ENCODE measurements at regions not wholly inside any gene's neighbourhood (a gene's known extent, or its start where the extent isn't known, plus 50 kb on each side); places are given as distances from the start of the nearest gene placed in this dataset.

- TF ChIP-seq, protein P1, sequence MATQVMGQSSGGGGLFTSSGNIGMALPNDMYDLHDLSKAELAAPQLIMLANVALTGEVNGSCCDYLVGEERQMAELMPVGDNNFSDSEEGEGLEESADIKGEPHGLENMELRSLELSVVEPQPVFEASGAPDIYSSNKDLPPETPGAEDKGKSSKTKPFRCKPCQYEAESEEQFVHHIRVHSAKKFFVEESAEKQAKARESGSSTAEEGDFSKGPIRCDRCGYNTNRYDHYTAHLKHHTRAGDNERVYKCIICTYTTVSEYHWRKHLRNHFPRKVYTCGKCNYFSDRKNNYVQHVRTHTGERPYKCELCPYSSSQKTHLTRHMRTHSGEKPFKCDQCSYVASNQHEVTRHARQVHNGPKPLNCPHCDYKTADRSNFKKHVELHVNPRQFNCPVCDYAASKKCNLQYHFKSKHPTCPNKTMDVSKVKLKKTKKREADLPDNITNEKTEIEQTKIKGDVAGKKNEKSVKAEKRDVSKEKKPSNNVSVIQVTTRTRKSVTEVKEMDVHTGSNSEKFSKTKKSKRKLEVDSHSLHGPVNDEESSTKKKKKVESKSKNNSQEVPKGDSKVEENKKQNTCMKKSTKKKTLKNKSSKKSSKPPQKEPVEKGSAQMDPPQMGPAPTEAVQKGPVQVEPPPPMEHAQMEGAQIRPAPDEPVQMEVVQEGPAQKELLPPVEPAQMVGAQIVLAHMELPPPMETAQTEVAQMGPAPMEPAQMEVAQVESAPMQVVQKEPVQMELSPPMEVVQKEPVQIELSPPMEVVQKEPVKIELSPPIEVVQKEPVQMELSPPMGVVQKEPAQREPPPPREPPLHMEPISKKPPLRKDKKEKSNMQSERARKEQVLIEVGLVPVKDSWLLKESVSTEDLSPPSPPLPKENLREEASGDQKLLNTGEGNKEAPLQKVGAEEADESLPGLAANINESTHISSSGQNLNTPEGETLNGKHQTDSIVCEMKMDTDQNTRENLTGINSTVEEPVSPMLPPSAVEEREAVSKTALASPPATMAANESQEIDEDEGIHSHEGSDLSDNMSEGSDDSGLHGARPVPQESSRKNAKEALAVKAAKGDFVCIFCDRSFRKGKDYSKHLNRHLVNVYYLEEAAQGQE (IDR thresholded peaks at IDR 0.05; ENCODE audit: low read depth), result no peak
- TF ChIP-seq YY1 (IDR thresholded peaks at IDR 0.05; ENCODE audit: low read depth), result no peak
- TF ChIP-seq CREB1 (IDR thresholded peaks at IDR 0.05; ENCODE audit: low read depth), result no peak
- TF ChIP-seq, protein P2, sequence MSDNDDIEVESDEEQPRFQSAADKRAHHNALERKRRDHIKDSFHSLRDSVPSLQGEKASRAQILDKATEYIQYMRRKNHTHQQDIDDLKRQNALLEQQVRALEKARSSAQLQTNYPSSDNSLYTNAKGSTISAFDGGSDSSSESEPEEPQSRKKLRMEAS (IDR thresholded peaks at IDR 0.05), result no peak
- TF ChIP-seq TAF1 (IDR thresholded peaks at IDR 0.05; ENCODE audit: low read depth), result no peak
- TF ChIP-seq FOXM1 (IDR thresholded peaks at IDR 0.05; ENCODE audit: borderline replicate concordance, low read depth), result no peak
- TF ChIP-seq NFIC (IDR thresholded peaks at IDR 0.05), result no peak
These were observed 250.6 kb downstream of the SMAD2 start for GRCh38 chr18:47679864-47680263.

DNA sequence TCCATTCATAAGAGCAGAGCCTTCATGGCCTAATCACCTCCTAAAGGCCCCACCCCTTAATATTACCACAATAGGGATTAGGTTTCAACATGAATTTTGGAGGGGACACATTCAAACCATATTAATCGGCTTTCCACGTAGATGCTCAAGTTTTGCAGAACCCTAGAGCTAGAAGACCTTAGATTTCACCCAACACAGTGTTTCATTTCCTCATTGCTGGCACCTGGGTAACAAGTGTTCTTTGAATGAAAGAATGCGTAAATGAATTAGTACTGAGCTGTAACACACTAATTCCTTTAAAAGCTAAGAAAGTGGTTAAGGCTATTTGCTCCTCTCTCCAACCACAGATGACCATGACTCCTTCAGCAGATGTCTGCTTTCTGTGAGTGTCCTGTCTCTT is 252.5 kb downstream of the SMAD2 start:
- TF ChIP-seq USF1 (IDR thresholded peaks at IDR 0.05), result no peak
- no peak for TF ChIP-seq TEAD4 (IDR thresholded peaks at IDR 0.05)
- TF ChIP-seq, protein P2 (IDR thresholded peaks at IDR 0.05), result no peak
- TF ChIP-seq FOXM1 (IDR thresholded peaks at IDR 0.05; ENCODE audit: borderline replicate concordance, low read depth), result no peak
- TF ChIP-seq TCF12 (IDR thresholded peaks at IDR 0.05; ENCODE audit: low read depth), result no peak
- TF ChIP-seq EP300 (IDR thresholded peaks at IDR 0.05; ENCODE audit: borderline replicate concordance), result no peak
- no peak for TF ChIP-seq ZBTB7A (IDR thresholded peaks at IDR 0.05; ENCODE audit: low read depth)
- TF ChIP-seq CREB1 (IDR thresholded peaks at IDR 0.05; ENCODE audit: low read depth), result no peak
- TF ChIP-seq RAD21 (IDR thresholded peaks at IDR 0.05; ENCODE audit: low read depth), result no peak
- TF ChIP-seq, protein P1 (IDR thresholded peaks at IDR 0.05; ENCODE audit: low read depth), result no peak
- no peak for TF ChIP-seq YY1 (IDR thresholded peaks at IDR 0.05; ENCODE audit: low read depth)
- no peak for TF ChIP-seq NFIC (IDR thresholded peaks at IDR 0.05)
- no peak for TF ChIP-seq TAF1 (IDR thresholded peaks at IDR 0.05; ENCODE audit: low read depth)
- TF ChIP-seq EGR1 (IDR thresholded peaks at IDR 0.05), result no peak
- no peak for TF ChIP-seq CEBPB (IDR thresholded peaks at IDR 0.05)

DNA sequence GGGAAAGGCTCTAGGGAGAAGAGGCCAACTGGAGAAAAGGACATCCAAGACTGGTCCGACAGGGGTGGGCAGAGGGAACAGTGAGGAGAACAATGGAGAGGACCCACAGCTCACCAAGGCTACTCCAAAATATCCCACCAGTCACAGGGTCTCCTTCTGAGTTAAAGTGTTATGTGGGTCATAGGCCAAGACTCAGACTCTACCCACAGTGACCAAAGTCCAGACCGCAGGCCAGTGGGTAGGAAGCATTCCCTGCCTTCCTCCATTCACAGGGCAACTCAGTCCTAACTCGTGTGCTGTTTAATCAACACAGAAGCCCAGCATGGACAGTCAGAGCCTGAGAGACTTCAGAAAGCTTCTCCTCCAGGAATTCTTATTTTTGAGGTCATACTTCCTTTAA is 260.6 kb downstream of the SMAD2 start:
- no peak for TF ChIP-seq TCF12 (IDR thresholded peaks at IDR 0.05; ENCODE audit: low read depth)
- TF ChIP-seq EP300 (IDR thresholded peaks at IDR 0.05; ENCODE audit: borderline replicate concordance), result no peak
- TF ChIP-seq, protein P1 (IDR thresholded peaks at IDR 0.05; ENCODE audit: low read depth), result no peak
- no peak for TF ChIP-seq NFIC (IDR thresholded peaks at IDR 0.05)
- TF ChIP-seq EGR1 (IDR thresholded peaks at IDR 0.05), result no peak
- TF ChIP-seq, protein P2 (IDR thresholded peaks at IDR 0.05), result no peak
- no peak for TF ChIP-seq RAD21 (IDR thresholded peaks at IDR 0.05; ENCODE audit: low read depth)
- TF ChIP-seq ZBTB7A (IDR thresholded peaks at IDR 0.05; ENCODE audit: low read depth), result no peak
- no peak for TF ChIP-seq YY1 (IDR thresholded peaks at IDR 0.05; ENCODE audit: low read depth)
- no peak for TF ChIP-seq TEAD4 (IDR thresholded peaks at IDR 0.05)
- TF ChIP-seq TAF1 (IDR thresholded peaks at IDR 0.05; ENCODE audit: low read depth), result no peak
- no peak for TF ChIP-seq CREB1 (IDR thresholded peaks at IDR 0.05; ENCODE audit: low read depth)
- TF ChIP-seq CEBPB (IDR thresholded peaks at IDR 0.05), result no peak
- TF ChIP-seq FOXM1 (IDR thresholded peaks at IDR 0.05; ENCODE audit: borderline replicate concordance, low read depth), result no peak
- no peak for TF ChIP-seq USF1 (IDR thresholded peaks at IDR 0.05)

- TF ChIP-seq EP300 (IDR thresholded peaks at IDR 0.05; ENCODE audit: borderline replicate concordance), result no peak
These were observed 272.0 kb downstream of the SMAD2 start for GRCh38 chr18:47658498-47658897.

DNA sequence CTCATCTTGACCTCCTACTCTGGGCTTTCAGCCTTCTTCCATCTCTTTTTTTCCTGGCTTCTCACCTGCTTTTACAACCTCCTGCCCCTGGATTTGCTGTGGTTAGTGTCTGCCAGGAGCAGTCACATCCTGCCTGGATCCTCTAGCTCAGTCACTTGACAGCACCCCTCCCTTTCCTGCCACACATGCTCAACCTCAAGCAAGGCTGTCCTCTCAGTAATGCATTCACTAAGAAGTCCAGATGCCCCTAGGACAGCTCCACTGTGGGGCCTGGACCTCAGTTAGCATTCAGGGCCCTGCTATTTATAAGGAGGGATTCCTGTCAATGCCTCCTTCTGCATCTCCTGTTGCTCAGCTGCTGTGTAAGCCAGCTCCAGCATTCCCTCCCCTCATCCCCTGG is 275.5 kb downstream of the SMAD2 start:
- no peak for TF ChIP-seq CEBPB (IDR thresholded peaks at IDR 0.05)
- TF ChIP-seq, protein P2 (IDR thresholded peaks at IDR 0.05), result no peak
- TF ChIP-seq NFIC (IDR thresholded peaks at IDR 0.05), result no peak
- no peak for TF ChIP-seq RAD21 (IDR thresholded peaks at IDR 0.05; ENCODE audit: low read depth)
- TF ChIP-seq ZBTB7A (IDR thresholded peaks at IDR 0.05; ENCODE audit: low read depth), result no peak
- TF ChIP-seq YY1 (IDR thresholded peaks at IDR 0.05; ENCODE audit: low read depth), result no peak
- TF ChIP-seq, protein P1 (IDR thresholded peaks at IDR 0.05; ENCODE audit: low read depth), result no peak
